Embryonic facial prominence (tissue), 1 donor: ENCODE measurements at regions not wholly inside any gene's neighbourhood (a gene's known extent, or its start where the extent isn't known, plus 50 kb on each side); places are given as distances from the start of the nearest gene placed in this dataset.
"Not testable (repeated sequence)": the region's sequence is repeated elsewhere in the genome, so short reads cannot be mapped to it uniquely, and the experiment has no call there.

Source experiments
- DNase-seq: peaks from one replicate; pipeline ENCODE4 v3.0.0-alpha.2; 2016; ENCODE audit errors: extremely low spot score

DNA sequence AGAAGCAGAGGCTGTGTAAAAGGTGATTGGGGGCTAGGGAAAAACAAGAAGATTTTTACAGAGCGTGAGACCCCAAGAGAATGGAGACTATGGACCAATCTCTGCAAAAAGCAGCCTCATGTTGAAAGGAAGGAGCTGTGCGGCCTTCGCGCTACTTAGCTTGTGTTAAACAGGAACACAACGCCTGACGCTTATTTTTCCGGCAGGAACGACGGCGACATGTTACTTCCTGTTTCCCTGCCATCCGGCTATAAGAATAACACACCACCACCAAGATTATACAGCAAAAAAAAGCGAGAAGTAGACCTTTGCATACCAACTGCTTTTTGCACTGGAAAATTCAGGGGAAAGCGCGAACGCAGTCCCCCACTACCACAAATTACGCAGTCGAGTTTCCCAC is 272.7 kb downstream of the FAM72C start:
- no peak for DNase-seq

DNA sequence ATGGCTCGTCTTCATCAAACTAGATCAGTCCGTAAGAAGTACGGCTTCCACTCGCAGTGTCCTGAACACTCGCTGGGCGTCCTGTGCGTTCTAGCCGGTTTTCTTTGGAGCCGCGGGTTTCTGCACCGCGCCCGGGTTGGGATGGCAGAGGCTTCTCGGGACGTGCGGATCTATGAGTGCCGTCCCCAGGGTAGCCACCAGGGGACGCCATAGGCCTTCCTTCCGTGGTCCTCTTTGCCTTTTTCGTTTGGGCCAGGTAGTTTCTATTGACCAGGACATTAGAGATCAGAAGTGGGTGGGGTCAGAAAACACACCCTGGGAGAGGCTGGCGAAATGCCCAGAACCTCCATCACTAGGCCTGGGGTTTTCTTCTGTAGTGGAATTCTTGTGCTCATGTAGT is 273.8 kb downstream of the FAM72C start:
- no peak for DNase-seq

DNA sequence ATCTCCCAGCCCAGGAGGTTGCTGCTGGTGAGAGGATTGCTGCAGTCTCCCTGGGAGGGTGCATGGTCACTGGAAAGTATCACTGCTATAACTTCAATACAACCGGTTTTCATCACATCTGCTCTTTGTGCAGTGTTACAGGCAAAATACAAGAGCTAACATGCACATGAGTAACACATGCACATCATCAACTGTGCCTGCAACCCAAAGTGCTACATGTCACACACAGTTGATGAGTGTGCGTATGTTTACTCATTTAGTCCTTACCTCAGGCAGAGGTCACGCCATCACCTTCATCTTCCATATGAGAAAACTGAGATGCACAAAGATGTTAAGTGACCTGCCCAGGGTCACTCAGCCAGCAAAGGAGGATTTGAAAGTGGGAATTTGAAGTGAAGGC is 277.7 kb downstream of the FAM72C start:
- no peak for DNase-seq

DNA sequence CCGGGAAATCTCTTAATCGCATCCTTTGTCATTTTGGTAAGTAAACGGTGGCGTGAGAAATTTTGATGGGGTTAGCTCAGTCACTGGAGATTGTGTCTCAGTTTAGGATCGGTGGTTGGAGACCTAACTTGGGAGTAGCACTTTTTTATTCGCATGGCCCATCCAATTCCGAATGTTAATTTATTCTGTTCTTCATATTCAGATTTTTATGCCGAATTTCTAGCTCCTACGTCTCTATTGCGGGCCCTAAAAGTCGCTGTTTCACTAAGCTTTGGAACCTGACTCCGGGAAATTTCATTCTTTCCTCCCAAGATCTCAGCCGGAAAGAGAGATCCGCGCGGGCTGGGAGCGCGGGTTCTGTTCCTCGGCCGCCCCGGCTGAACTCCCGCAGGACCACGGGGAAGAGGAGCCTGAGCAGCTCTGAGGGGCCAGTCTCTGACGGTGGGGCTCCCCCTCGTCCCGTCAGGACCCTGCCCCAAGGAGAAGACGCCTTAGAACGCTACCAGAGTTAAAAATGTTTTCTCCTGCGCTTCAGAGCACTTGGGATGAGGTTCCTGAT is 279.7 kb downstream of the FAM72C start:
- DNase-seq, result no peak

DNA sequence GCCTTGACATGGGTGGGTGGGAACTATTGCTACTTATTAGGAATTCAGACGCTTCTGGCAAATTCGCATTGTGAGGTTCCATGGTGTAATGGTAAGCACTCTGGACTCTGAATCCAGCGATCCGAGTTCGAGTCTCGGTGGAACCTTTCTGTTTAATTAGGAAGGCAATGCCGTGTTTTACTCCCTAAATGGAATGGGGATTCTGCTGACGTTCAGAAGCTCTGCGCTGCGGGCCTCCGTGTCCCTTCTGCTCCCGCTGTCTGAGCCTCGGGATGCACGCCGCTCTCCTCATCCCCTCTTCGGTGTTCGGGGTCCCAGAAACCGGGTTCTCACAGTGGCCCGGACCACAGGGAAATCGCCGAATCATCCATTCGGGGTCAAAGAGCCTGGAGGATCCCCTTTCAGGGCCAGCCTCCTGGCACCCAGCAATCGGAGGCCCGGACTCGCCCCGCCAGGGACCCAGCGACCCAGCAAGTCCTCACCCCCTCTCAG is 280.3 kb downstream of the FAM72C start:
- DNase-seq, result no peak

DNA sequence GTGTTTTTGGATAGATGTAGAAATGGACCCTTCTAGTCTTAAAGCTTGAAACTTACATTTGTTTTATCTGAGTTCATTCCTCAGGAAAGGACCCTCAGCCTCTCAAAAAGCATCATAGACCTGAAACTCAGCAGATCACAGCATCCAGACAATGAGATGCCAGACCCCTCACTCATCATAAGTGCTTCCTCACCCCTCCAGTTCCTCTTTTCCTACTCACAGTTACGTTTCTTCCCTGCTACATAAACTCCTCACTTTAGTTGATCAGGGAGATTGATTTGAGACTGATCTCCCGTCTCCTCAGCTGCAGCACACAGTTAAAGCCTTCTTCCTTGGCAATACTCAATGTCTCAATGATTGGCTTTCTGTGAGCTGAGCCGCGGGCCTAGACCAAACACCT is 282.0 kb downstream of the FAM72C start:
- DNase-seq, result no peak

DNA sequence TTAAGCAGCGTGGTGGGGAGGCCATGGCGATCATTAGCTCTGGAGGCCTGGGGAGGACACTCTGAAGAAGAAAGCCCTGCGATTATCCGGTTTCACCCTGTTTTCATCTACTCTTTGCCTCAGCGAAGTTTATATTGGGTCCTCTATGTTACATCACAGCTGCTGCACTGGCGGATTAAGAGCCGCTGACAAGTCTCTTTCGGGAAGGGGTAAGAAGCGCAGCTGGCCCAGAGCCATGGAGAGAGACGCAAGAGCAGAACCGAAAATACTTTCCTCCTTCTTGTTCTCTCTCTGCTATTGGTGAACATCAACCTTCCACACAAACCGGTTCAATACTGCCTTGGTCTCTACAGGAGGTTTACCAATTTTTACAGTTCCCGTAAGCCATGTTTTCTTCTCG is 291.5 kb downstream of the FAM72C start:
- no peak for DNase-seq

DNA sequence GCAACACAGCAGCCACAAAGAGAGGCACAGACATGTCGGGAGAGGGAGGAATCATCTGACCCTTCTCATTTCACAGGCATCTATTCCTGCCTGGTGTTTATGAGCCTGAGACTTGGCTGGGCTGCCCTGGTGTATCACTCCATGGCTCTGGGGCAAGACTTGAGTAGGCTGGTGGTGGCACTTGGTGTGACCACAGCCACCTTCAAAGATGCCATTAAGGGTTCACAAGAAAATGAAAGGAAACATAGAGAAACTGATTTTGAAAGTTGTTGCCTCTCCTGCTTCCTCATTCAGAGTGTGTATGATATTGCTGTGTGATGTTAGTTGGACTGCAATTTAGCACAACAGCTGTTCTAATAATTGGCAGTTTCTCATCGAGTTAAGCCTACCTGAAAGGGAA is 298.8 kb downstream of the FAM72C start:
- no peak for DNase-seq

DNA sequence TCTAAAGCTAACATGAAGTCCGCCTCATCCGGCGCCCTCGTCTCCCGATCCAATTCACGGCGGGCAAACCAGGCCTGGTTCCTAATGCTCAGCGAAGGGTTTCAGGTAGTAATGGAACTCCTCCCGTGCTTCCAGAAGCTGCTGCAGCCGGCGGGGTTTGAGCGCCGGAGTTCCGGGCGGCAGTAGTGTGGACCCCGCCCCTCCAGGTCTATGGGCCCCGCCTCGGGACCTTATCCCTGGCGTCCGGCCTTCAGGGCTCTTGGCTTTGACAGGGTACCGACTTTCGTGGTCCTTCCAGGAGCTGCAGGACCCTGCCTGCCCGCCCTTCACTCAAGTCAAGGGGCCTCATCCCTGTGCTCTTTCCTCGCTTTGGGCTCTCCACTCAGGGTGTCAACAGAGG is 304.1 kb downstream of the FAM72C start:
- no peak for DNase-seq

DNA sequence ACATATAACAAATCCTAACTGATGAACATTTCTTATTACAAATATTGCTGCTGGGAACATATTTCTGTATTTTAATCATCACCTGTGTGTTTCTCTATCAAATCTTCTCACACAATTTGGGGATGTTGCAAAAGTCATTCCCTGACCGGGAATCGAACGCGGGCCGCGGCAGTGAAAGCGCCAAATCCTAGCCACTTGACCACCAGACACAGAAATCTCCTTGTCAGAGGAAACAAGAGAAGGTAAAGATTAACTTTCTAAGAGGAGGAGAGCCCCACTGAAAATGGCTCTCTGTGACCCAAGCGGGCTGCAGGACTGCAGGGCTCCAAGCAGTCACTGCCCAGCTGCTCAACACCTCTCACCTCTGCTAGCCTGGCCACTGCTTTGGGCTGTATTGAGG is 304.9 kb downstream of the FAM72C start:
- DNase-seq, result no peak

DNA sequence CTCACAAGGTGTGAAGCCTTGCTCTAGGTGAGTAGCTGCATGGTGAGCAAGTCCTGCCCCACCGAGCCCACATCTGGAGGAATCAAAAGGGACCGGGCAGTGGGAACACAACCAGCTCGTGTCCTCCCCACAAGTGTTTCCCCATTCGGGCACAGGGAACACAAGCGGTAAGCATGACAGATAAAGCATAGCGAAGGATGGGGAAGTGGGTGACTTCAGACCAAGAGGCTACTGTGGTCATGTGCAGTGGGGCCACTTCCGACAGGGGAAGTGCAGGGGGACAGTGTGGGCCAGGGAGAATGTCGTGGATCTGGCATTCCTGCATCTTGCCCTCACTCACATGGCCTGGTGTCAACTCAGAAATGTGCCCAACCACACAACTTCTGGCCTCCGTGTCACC is 306.2 kb downstream of the FAM72C start:
- DNase-seq, result no peak

DNA sequence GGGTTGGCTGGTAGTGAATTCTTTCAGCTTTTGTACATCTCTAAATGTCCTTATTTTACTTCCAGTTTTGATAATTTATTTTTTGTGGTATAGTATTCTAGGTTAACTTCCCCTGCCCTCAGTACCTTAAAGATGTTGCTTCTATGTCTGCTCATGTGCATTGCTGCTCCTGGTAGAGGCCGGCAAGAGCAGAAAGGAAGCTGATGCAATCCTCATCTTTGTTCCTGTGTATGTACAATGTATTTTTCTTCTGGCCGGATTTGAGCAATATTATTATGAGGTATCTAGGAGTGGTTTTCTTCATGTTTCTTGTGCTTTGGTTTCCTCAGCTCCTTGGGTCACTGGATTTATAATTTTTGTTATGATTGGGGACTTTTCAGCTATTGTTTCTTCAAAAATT is 308.7 kb downstream of the FAM72C start:
- not testable (repeated sequence) for DNase-seq

DNA sequence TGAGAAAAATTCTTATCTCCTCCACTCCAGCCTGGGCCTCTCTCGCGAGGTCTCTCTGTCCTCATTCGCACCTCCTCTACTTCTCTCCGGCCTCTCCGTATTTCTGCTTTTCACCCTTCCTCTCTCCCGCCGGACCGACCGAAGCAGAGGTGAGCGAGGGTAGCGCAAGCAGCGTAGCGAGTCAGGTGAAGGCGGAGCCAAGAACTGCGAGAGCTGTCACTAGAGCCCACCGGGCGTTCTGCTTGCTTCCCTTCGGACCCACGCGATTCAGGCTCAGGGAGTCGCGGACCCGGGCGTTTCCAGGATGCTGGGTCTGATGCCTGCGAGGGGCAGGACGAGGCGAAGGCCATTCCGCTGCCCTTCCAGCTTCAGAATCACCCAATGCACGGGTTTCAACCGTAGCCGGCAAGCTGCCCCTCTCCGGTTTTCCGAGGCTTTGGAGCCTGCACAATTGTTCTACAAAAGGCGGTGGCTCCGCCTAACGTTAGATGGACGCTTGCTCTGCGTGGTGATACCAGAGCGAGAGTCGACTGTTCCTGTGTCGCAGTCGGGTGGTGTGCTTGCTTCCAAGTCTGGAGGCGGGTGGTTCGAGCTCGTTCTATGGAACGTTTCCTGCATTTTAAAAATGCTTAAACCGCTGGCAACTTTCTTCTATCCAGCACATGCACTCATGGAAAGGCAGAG is 310.2 kb downstream of the FAM72C start:
- DNase-seq, result no peak

DNA sequence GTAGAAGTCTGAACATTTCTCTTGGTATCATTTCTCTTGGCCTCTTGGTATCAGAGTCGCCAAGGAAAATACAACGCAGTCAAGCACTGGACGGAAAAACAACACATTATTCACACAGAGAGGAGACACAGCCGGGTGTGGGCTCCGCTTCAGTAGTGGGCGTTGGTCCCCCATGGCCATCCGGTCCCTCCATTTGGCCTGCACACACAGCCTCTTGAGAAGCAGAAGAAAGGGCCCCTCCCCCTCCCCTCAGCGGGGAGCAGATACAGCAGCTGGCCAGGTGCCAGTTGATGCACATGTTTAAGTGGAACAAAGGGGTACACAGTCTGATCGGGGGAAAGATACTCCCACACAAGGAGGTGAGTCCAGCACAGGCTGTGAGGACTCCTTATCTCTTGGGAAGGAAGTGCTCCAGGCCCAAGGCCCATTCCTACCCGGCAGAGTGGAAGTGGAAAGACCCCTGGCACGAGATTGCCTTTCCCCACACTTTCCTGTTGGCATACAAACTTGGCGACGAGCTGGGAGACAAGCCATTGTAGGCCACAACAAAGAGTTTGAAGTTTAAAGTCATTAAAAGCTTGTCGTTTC is 311.3 kb downstream of the FAM72C start:
- no peak for DNase-seq

DNA sequence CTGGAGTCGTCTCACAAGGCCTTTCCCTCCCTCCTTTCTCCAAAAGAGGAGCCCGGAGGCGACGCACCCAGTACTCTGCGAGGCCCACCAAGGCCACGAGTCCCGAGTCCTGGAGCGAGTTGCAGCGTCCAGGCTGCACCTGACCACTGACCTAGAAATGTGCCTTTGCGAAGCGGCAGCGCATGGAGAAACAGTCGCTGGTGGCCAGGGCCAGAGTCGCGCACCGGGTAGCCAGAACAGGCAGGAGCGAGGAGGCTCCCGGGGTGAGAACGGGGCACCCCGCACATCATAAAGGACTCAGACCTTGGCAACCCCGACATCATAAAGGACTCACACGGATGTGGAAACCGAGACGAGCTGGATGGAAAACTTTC is 318.4 kb downstream of the FAM72C start:
- no peak for DNase-seq

DNA sequence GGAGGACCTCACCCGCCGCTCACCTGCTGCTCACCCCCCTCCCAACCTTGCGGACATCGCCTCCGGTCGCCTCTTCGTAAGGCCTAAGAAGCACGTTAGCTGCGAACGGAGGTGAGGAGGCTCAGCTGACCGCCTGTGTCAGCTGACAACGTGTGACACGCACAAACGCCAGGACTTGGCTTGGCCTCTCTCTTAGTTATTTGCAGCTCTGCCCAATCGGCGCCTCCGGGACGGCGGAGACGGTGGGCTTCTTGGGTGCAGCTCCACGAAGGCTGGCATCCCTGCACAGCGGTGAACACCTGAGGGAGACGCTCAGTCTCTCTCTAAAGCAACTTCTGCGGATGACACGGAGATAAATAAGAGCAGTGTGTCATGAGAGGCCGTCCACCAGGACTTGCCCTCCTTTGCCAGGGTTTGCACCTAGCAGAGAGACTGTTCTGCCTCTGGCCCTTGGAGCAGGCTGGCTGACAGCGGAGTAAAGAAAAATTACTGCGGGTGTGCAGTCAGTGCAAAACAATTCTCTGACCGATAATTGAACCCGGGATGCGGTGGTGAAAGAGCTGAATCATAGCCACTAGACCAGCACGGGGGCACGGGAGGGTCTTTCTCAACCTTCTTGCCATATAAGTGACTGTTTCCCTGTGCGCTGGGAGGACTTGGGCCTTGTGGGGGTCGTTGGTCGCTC is 318.9 kb downstream of the FAM72C start:
- DNase-seq, result no peak

DNA sequence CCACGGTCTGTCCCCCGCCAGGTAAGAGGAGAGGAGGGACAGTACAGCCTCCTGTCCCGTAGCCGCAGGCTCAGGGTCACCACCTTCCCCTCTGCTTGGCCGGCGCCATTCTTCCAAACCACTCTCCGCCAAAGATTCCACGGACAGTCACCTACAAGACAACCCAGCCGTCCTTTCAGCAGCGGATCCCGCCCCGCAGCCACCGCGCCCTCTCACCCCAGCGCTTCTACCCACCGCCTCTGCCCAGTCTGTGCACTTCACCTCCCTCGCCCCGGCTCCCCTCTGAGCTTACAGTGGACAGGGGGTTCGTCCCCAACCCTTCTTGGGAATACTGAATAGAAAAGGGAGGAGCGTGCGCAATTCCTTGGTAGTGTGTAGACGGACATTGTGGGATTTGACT is 319.6 kb downstream of the FAM72C start:
- no peak for DNase-seq

DNA sequence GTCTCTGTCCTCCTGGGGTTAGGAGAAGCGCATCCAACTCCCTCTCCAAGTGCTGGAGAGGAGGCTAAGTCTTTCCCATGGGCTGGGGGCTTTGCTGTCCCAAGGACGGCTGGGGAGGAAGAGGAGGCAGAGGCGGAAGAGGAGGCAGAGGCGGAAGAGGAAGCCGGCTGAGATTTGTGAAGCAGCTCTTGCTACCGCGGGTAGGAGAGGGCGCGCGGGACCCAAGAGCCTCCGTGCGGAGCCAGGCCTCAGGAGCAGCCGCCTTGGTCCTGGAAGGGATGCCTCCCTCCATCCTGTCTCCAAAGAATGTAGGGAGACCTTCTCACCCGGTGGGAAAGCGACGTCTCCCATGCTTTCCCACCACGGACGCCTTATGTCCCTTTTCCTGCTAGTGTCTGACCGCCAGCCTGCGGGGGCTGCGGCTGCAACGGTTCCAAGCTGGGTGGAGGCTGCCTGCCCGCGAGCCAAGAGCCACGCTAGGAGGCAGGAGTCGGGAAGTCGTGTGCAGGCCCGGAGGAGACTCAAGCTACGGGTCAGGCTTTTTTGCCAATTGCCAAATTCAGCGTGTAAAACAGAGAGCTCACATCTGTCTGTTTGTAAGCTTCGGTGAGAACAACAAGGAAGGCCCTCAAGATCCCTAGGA is 320.3 kb downstream of the FAM72C start:
- DNase-seq, result no peak

DNA sequence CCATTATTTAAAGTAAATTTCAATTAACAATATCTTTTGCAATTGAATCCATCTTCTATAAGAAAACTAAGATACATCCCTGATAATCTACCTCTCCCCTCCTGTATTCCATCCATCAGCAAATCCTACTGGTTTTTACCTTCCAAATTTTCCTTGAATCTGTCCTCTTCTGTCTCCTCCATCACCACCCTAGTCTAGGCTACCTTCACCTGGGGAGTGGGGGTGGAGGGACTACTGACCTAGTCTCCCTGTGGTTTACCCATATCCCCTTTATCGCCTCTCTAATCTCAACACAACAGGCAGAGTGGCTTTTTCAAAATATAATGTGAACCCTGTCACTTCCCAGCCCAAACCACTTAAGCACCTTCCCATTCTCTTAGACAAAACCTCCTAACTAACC is 327.8 kb downstream of the FAM72C start:
- not testable (repeated sequence) for DNase-seq

DNA sequence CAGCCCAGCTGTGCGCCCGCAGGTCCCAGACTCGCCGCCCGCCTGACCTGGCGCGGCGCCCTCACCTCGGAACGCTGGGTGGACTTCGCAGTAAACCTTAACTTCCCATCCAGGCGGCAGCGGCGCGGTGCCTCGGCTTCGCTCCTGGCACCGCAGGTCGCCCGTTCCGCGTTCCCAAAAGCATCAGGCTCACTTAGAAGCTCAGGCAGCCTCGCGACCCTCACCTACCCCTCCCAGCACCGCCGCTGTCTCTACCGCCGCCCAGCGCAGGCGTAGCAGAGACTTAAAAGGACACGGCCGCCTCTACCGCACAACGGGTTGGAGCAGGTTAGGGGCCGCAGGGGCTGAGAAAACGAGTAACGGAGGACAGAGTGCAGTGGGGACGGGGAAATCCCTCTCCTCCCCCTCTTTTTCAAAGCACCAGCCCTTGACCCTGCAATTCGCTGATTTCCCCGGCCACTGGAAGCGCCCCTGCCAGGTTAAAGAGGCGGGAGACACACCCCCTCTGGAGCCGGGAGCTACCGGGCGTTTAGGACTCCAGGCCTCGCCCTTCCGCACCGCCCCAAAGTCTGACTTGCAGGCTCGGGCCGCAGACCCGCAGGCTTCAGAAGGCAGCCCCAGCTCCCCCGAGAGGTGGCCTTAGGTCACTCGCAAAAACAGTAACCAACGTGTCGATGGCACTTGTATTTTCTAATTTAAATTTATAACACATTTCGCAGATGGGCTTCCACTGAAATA is 328.5 kb downstream of the FAM72C start:
- DNase-seq, result no peak

DNA sequence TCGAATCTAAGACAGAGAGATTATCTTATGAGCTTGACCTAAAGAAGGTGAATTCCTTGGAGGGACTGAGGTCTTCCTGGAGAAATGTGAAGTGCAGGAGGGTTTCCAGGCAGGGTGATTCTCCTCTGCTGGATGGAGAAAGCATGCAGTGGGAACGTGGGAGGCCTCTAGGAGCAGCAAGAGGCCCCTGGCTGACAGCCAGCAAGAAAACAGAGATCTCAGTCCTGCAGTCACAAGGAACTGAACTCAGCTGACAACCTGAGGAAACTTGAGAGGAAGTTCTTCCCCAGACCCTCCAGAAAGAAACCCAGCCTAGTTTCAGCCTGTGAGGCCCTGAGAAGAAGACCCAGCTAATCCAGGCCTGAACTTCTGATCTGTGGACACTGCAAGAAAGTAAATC is 345.9 kb downstream of the FAM72C start:
- DNase-seq, result no peak

DNA sequence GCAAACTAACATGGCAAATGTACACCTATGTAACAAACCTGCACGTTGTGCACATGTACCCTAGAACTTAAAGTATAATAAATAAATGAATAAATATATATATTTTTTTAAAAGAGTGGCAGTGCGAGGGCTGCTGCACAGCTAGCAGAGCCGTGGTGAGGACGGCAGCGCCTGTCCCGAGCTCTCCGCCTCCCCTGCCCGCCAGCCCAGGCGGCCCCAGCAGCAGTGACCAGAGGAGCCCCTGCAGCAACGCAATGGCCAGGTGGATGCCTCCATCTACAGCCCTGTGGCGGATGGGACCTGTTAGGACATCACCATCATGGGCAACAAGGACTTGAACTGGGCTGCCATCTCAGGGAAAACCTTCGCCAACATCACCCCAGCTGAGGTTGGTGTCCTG is 351.9 kb downstream of the FAM72C start:
- no peak for DNase-seq
